Lower leg skin (tissue), 4 donors: ENCODE measurements at regions not wholly inside any gene's neighbourhood (a gene's known extent, or its start where the extent isn't known, plus 50 kb on each side); places are given as distances from the start of the nearest gene placed in this dataset.

Source experiments
- DNase-seq, 2 donors: peaks; one replicate each; pipeline ENCODE4 v3.0.0-alpha.2; 2019; ENCODE audit warnings: low spot score in 2 of 2
- H3K4me3 ChIP-seq: fragments of 200-600 bp; sonication (generic); 2 replicates; pipeline ENCODE4 v1.5.1; 2017; ENCODE audit warnings: mild to moderate bottlenecking, low read depth; ENCODE audit not compliant: poor library complexity, severe bottlenecking
- CTCF ChIP-seq, 3 donors: fragments of 450-650 bp; IDR thresholded peaks; one replicate each; pipeline ENCODE4 v1.5.1; 2016; ENCODE audit warnings: antibody characterized with exemption in 3 of 3, mild to moderate bottlenecking in 3 of 3, moderate library complexity in 2 of 3
- POLR2A ChIP-seq, 2 donors: fragments of 450-650 bp; IDR thresholded peaks; one replicate each; pipeline ENCODE4 v1.6.1; 2016 to 2017; ENCODE audit warnings: antibody characterized with exemption in 2 of 2, mild to moderate bottlenecking in 1 of 2, moderate library complexity in 1 of 2
- WGBS, 2 donors: methylation state at CpG; one replicate each; pipeline ENCODE4 v1.1.5; 2018; 5-methylcytosine and 5-hydroxymethylcytosine counted together
- intact Hi-C: fragments of 100-400 bp; cut with DNase I; formaldehyde crosslinking; loops from one replicate; pipeline ENCODE4 v1.15.0; 2023; ENCODE audit warnings: low total_unique reads

DNA sequence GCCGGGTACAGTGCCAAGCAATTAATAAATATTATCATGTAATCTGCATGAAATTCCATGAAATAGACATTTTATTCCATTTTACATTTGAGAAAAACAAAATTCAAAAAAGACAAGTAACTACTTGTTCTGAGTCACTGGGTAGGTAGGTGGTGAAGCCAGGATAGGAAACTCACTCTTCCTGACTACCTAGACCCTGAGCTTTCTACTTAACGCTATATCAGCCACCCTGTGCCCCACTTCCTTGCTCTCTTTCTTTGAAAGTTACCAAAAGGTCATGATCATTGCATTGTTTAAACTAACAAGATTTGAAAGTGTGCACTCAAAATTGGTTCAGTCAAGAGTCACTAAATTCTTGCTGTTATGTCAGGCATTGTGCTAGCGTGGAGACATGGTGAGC is 235.7 kb downstream of the CD83 start:
- TF ChIP-seq CTCF (IDR thresholded peaks at IDR 0.05) (no peak), POLR2A (IDR thresholded peaks at IDR 0.05) (no peak)
- intact Hi-C loops: no loop called here
- WGBS, 2 donors: 67 to 75% methylated on average over 3 of the region's 3 CpGs
- H3K4me3 ChIP-seq: no peak overlapping the region
- DNase-seq: no peak

DNA sequence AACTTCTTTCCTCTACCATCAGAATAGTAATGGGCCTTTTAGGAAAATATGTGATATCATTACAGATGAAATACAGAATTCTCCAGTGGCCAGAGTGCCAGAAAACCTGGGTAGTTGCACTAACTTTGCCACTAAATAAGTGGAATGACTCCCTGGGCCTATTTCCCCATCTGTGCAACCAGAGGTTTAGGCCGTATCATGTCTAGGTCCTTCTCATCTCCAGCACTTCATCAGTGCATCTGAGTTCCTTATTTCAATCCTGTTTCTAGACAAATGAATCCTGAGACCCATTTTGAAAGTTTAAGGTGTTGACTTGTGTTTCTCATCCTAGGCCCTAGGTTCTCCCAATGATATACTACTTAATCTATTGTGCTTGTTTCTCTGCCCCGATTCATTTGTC is 236.2 kb downstream of the CD83 start:
- intact Hi-C loops: no loop called here
- 97 to 100% methylated on average over 2 of the region's 2 CpGs for WGBS, 2 donors
- no peak overlapping the region for H3K4me3 ChIP-seq
- DNase-seq: no peak
- TF ChIP-seq POLR2A (IDR thresholded peaks at IDR 0.05) (no peak), CTCF (IDR thresholded peaks at IDR 0.05) (no peak)

DNA sequence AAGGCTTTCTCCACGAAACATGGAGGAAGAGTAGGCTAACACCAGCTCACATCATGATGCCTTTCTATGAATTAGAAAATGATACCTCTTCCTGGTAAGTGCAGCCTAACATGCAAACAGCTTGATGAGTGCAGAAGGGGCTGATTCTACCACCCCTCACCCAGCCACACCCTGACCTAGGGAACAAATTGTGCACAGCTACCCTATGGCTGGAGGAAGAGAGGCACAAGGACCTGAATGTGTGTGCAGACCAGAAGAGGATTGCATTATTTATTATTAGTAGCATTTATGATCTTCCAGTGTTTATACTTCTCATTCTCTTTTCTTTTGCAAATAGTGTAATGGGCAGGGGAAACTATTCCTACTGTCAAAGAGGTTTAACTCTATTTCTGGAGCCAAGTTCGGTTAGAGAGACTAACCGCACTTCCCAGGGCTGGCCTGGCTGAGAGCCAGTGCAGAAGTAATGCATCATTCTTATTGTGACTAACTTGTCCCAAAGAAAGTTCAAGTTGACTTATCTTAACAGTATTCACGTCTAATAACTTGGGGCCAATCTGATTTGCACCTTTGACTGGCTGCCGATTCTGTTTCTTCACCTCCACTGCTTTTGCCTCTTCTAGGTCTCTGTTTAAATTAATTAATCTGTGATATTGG is 237.5 kb downstream of the CD83 start:
- TF ChIP-seq CTCF (IDR thresholded peaks at IDR 0.05): no peak
- no peak for TF ChIP-seq POLR2A (IDR thresholded peaks at IDR 0.05)
- H3K4me3 ChIP-seq: no peak overlapping the region
- intact Hi-C loops: no loop called here
- peak; percentile 32 to 87 for DNase-seq
- 29 to 30% methylated on average over 5 of the region's 5 CpGs for WGBS, 2 donors

GRCh38 chr6:14359438-14359837 is 241.9 kb downstream of the CD83 start:
- 98% methylated on average over 5 of the region's 5 CpGs for WGBS, 2 donors
- no peak for DNase-seq
- TF ChIP-seq POLR2A (IDR thresholded peaks at IDR 0.05) (no peak), CTCF (IDR thresholded peaks at IDR 0.05) (no peak)

DNA sequence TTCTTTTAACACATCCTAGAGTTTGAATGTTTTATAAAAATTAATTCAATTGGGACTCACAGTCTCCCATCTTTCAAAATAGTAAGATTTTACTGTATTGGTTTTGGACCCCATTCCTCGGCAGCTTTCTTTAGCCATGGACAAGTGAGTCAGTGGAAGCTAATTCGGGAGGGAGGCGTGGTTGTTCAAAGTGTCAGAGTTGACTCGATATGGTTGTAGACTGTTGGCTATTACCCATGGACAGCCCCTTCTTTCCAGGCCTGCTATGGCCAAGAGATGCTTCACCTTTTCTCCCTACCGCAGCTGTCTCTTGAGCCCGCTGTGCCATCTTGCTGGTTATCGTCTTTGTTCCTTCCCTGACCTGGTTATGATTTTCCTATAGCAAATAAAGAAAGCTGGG is 243.0 kb downstream of the CD83 start:
- 88 to 92% methylated on average over 7 of the region's 7 CpGs for WGBS, 2 donors
- TF ChIP-seq POLR2A (IDR thresholded peaks at IDR 0.05) (no peak), CTCF (IDR thresholded peaks at IDR 0.05) (no peak)
- intact Hi-C loops: no loop called here
- no peak for DNase-seq
- no peak overlapping the region for H3K4me3 ChIP-seq

More at GRCh38 chr6:14359438-14359837, 241.9 kb downstream of the CD83 start:
- no peak overlapping the region for H3K4me3 ChIP-seq
- intact Hi-C loops: no loop called here

DNA sequence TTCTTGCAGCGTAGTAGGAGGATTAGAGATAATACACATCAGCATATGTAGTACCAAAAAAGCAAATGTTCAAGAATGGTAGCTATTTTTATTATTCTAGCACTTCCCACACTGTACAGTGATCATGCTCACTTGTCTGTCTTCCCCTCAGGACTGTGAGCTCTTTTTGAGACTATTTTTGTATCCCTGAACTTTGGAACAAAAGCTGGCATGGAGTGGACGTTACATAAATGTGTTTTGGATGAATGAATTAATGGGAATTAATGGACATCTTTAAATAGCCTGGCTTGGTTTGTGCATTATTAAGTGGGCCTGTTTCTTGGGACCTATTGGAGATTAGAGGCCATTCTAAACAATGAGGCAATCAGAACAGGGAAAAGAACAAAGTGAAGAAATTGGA is 243.7 kb downstream of the CD83 start:
- intact Hi-C loops: no loop called here
- WGBS, 2 donors: 71 to 78% methylated on average over 2 of the region's 2 CpGs
- H3K4me3 ChIP-seq: no peak overlapping the region
- DNase-seq: no peak
- TF ChIP-seq POLR2A (IDR thresholded peaks at IDR 0.05) (no peak), CTCF (IDR thresholded peaks at IDR 0.05) (no peak)
